Fibroblast of peridontal ligament (primary cell): ENCODE measurements at regions not wholly inside any gene's neighbourhood (a gene's known extent, or its start where the extent isn't known, plus 50 kb on each side); places are given as distances from the start of the nearest gene placed in this dataset.

Experiments used
- DNase-seq: peaks from one replicate; pipeline ENCODE4 v3.0.0-alpha.2; 2010; ENCODE audit errors: extremely low read depth

DNA sequence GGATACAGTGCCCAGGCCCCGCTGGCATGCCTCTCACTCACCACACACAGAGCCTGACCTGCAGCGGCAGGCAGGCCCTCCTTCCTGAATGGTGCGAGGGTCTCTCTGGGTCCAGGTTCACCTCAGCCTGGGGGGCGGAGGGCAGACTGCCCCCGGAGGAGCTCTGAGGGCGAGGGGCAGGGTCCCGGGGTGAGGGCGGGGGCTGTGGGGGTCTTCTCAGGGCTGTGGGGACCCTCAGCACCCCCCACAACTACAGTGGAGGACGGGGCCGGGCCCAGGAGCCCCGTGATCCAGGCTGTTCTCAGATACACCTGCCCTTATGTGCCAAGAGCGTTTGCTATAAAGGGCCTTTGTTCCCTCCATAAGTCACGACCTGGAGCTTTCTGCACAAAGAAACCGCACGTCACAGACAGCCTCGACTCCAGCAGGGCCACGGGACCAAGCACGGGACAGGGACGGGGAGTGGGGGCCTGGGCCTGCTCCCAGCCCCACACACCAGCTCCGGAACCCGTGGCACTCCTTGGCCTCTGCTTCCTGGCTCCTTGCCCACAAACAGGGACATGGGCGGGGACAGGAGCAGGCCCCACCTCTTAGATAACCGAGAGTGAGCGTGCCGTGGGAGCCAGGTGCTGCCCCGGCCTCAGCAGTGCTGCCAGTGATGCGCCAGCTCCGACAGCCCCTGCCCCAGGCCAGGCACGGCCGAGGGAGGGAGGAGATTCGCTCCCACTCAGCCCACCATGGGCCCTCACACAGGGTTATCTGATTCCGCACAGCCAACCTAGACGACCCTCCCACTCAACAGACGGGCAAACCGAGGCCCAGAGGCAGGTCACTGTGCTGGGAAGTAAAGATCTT is 101.9 kb downstream of the RFLNA start:
- DNase-seq: no peak

DNA sequence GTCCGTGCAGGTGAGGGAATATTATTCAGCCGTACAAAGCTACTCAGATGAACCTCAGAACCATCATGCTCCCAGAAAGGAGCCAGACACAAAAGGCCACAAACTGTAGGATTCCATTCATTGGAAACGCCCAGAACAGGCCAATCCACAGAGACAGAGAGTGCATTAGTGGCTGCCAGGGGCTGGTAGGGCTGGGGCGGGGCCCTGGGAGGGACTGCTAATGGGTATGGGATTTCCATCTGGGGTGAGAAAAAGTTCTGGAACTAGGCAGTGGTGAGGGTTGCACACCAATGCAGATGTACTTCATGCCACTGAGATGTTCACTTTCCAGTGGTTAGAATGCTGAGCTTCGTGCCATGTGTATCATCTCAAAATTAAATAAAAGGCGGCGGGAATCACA is 101.1 kb downstream of the RFLNA start:
- DNase-seq: no peak

DNA sequence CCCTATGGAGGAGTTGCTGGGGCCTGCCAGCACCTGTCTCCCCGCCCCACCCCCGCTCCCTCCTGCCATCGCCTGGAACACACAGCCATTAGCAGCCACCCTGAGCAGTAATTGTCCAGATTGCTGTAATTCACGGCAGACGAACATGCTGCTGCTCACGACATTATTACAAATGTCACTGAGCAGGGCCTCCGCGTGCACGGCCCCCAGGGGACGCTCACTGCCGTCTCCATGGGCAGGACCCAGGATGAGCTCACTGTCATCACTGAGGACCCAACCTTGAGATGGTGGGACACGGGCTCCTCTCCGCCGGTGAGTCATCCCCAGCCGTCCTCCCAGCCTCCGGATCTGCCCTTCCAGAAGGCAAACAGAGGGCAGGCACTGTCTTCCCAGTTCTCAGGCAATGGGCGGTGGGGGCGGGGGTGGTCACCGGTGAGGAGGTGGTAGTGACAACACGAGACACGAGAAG is 100.4 kb downstream of the RFLNA start:
- DNase-seq: no peak

DNA sequence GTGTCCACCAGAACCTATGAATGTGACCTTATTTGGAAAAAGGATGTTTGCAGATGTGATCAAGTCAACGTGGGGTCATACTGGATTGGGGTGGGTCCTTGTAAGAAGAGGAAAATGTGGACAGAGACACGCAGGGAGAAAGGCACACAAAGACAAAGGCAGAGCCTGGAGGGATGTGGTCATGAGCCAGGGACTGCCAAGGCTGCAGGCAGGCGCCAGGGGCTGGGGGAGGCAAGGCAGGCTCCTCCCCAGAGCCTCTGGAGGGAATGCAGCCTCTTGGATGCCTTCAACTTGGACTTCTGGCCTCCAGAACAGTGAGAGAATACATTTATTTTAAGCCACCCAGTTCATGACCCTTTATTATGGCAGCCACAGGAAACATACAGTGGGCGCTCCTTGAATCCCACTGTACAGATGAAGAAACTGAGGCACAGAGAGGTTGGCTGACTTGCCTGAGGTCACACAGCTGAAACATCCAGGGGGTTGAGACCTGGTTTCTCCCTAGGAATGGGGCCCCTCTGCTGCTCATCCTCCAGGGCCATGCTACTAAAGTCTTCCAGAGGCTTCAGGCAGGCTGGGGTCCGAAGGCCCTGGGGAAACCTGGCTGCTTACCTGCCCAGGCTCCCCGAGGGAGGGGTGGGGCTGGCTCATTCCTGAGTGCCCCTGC is 99.7 kb downstream of the RFLNA start:
- DNase-seq: peak; percentile 31

DNA sequence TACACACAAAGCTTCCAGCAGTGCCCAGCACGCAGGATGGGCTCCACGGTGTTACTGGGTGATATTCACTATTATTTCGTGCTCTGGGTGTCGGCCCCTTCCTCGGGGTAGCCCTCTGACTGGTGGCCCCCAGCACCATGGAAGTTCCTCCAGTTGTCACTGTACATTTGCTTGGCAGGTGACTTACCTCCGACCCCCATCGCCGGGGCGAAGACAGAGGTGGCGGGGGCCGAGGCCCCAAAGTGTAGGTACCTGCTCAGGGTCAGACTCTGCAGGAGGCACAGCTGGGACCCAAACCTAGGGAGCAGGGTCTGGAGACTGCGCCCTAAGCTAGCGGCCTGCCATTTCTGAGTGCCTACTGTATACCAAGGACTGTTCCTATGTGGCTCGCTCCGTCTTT is 98.9 kb downstream of the RFLNA start:
- DNase-seq: no peak

DNA sequence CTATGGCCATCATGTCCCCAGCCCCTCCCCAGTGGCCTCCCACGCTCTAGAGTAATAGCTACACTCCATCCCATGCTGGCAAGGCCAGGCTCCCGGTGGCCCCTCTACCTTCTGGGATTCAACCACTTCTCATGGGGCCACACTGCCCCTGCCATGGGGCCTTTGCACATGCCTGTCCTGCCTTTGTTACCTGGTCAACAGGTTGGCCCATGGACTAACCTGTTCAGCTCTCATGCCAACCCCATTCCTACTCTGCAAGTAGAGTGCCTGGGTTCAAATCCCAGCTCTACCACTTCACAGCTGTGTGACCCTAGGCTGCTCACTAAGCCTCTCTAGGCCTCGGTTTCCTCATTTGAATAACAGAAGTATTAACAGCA is 98.5 kb downstream of the RFLNA start:
- DNase-seq: no peak

DNA sequence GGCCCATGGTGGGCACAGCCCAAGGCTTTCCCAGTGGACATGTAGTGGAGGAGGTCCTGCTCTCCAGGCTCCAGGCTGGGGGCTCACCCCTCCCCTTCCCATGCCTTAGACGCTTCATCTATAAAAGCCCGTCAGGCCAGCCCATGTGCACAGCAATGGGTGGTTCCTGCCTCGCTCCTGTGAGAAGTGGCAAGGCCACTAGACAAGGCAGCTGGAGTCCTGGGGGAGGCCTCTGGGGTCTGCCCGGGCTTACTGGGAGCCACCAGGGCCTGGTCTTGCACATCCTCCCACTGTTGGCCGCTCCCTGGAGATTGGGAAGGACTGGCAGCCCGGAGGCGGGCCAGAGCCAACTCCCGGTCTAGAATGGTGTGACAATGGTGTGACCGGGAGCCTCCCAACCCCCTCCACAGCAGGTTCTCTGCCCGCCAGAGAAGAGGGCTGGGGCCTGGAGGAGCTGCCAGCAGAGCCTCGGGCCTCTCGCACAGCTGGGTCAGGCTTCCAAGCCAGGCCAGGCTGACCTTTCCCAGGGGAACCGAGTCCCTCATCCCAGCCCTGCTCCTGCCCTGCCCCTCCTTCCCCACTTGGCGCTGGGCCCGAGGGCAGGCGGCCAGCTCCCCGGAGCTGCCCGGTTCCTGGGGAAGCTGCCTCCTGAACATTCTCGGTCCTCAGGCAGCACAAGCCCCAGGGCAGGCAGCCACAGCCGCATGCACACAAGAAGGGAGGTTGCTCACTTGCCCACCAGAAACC is 97.9 kb downstream of the RFLNA start:
- DNase-seq: peak; percentile 70

DNA sequence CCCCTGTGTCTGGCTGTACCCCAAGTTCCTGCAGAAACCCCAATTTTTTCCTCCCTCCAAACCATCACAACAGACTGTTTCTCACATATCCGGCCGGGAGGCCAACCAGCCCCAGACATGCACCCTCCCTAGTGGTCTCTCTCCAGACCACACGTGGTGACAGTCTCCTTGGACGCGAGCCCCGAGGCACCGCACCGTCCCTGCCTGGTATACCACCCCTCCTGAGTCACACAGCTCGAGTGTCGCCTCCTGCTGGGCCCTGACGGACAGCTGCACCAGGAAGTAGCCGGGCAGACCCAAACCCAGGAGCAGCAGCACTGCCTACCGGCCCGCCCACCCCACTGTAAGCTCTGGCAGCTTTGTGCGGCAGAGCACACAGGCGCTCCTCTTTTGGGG is 97.4 kb downstream of the RFLNA start:
- no peak for DNase-seq

DNA sequence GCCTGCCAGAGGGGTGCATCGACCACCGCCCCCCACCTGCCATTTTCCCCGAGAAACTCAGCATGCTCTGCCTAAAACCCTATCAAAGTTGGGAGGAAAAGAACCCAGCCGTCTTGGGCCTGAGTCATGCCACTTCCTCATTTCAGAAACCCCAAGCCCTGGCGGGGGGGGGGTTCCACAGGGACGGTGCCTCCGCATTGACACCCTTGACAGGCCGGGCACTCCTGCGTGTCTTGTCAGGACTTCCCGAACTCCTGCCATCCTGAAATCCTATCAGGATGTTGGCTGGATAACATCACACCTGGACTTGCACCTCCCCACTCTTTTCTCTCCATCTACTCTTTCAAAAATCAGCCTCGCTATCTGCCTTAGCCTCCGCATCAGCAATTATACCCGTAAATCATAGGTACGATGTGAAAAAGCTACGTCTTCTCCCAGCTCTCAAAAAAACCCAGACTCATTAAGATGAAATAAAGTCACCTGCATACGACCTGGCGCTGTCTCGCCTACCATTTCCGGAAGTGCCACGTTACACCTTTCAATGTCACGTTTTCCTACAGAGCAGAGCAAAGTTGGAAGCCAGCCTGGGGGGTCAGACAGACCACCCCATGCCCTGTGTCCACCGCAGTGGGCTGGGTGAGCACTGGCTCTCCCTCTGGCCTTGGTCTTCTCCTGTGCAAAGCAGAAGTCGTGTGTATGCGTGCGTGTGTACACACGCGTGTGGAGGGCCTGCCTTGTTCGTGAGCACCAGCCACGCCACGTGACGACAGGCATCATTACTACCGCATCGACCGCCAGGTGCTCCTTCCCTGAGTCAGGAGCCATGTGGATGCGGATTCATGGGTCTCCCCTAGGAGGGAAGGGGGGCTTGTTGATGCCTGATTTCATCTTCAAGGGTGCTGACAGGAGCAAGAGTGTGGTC is 96.7 kb downstream of the RFLNA start:
- DNase-seq: no peak

DNA sequence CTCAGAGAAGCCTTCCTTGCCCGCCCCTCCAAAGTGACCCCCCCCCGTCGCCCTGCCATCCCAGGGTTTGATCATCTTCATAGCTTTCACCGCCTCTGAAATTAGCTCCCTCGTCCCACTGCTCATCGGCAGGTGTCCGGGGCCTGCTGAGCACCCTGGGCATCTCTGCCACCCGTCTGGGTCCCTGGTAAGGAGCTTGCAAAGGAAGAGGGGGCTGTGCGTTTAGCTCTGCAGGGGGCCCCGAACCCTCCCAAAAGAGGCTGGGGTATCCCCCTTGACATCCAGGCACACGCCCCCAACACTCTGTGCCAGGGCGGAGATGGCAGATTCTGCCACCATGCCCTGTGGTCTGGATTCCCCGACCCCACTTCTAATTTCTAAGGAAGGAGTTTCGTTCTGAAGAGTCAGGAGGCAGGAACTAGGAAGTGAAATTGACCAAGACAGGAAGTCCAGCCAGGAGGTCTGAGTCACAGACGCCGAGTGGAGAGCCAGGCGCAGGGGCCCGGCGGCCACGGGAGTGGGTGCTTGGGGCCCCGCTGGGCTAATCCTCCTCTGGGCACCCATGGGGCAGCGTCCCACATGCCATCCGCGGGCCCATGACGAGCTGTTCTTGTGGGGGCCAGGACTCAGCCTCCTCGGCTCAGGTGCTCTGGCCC is 95.7 kb downstream of the RFLNA start:
- DNase-seq: peak; percentile 74

DNA sequence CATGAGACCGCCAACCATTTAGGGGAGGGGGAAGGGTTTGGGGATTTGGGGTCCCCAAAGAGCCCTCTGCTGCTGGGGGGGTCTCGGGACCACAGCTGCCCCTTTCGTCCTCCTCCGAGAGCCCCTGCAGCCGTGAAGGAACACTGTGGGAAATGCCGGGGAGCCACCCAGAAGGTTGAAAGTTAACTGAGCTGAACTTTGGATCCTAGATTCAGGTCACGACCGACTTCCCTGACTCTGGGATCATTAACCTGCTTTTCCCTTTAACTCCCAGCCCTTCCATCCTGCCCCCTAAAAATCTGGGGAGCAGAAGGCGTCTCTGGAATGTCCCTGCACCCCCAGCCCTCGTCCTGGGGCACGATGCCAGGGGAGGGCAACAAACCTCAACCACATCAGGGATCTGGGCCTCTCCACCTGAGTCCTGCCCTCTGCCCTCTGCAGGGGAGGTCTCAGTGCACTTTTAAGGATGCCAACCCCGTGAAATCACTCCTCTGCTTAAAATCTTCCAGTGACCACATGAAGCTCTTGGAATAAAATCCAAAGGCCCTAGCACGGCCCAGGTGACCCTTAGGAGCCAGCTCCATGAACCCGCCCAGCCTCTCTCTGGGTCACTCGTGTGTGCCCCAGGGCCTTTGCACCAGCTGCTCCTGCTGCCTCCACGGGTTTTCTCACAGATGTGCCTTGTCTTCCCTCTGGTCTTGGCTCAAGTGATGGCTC is 95.0 kb downstream of the RFLNA start:
- no peak for DNase-seq

DNA sequence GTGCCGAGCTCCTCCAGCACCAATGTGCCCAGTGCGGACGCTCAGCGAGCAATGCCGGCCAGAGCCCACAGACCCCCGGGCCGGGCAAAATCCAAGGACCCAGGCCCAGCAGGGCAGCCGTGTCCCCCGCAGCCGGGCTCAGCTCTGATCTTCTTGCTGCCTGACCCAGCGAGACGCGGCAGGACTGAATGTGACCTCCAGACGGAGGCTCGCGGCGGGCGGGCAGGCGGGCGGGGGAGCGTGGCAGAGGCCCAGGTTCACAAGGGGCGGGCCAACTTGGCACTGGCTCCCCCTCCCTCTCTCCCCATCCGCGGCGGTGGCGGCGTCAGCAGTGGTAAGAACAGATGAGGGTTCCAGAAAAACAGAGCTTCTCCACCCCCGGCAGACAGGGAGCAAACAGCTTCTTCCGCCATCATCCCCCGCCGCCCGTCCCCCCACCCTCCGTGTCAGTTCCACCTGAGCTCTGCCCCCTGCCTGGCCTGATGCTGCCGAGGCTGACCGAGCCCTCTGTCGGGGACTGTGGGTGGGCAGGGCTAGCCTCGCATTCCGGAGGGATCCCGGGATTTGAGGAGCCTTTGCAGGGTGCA is 94.3 kb downstream of the RFLNA start:
- peak; percentile 78 for DNase-seq

DNA sequence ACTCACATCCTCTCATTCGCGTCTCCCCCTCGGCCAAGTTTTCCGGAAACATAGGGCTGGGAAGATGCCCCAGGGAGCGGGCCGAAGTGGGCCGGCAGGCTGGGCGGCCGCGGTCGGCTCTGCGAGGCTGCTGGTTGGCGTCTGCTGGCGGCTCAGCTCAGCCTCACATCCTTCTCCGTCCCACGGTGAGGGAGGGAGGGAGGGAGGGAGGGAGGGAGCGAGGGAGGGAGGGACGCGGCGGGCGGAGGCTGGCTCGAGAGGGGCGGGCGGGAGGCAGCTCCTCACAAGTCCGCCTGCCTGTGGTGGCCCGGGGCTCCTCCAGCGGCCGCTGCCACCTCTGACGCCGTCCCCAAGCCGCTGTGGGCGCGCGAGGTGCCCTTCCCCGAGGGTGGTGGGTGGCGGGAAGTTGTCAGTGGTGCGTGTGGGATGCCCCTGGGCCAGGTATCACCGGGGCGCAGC is 93.8 kb downstream of the RFLNA start:
- peak; percentile 77 for DNase-seq

DNA sequence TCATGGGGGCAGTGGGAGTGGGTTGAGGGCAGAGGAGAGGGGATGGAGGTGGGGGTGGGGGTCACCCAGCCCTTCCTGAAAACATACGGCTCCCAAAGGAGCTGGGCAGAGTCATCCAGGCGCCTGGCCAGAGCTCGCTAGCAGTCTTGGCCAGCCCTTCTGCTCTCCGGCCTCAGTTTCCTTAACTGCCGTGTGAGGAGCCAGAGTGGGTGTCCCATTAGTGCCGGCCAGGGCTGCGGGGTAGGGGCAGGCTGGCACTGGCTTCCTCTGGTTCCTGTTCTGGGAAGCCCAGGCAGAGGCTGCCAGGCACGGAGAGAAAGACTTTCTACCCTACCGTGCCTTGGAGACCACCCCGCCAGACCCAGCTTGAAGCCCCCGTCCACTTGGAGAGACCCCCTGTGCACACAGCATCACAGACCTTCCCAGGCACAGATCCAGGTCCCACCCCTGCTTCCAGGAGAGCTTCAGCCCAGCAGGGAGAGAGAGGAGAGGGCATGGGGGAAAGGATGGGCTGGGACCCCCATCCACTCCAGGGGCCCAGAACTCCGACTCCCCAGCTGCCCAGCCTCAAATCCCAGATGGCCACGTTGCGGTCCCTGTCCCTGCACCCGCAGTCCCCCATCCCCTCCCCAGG is 93.3 kb downstream of the RFLNA start:
- no peak for DNase-seq

DNA sequence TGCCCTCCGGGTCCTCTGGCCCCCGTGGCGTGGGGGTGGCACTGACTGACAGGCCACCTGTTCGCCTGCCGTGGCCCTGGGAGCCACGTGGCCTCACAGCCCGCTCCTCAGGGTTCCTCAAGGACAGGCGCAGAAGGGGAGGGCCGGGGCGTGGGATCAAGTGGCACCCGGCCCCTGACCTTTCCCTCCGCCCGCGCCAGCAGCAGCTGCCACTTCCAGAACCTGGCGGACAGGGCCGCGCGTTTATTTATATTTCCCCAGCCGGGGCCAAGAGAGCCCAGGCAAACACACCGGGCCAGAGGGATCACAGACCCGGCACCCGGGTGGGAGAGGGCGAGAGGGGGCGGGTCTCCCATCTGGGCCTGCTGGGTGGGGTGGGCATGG is 92.6 kb downstream of the RFLNA start:
- DNase-seq: no peak

DNA sequence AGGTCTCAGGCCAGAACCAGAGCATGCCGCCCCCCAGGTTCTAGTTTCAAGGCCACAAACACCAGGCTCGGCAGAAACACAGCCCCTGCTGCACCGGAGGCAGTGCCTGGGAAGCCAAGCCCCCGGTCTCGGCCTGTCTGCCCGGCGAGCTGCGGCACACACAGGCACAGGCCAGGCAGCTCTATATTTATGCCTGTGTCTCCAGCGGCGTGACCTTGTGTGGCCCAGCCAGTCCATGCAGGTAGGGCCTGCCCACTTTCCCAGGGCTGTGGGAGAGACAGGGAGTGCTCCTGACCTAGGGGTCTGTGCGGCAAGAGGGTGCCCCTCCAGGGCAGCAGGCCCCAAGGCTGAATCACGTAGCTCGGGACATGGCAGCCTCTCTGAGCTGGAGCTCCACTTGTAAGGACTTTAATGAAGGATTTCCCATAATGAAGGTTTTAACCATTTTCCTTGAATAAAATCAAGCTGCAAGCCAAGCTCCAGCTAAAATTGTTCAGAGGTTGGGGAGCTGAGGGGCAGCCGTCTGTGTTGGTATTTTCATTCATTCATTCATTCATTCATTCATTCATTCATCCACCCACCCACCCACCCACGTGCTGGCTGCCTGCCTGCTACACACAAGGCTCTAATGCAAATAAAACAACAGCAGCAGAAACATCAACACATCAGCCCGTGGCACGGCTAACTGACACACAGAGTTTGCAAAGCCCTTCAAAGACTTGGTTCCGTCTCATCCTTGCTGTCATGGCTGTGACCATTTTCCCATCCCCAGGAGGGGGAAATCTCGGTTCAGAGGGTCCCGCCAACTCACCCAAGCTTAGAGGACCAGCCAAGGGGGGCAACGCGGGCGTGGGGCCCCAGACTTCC is 92.0 kb downstream of the RFLNA start:
- no peak for DNase-seq

DNA sequence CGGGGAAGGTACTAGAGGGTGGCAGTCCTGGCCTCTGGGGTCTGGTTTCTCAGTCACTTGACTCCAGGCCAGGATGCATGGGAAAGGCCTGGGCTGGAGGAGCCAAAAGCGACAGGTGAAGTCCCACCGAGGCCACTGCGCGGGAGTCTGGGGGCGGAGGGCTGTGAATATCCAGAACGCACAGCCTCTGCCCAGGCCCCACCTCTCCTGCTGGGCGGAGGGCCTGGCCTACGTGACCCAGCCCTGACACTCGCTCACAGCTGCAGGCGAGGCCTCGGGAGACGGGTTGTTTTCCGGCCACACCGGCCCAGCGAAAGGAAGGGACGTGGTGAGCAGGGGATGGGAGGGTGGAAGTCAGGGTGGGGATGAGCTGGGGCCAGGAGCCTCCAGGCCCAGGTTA is 91.2 kb downstream of the RFLNA start:
- no peak for DNase-seq

DNA sequence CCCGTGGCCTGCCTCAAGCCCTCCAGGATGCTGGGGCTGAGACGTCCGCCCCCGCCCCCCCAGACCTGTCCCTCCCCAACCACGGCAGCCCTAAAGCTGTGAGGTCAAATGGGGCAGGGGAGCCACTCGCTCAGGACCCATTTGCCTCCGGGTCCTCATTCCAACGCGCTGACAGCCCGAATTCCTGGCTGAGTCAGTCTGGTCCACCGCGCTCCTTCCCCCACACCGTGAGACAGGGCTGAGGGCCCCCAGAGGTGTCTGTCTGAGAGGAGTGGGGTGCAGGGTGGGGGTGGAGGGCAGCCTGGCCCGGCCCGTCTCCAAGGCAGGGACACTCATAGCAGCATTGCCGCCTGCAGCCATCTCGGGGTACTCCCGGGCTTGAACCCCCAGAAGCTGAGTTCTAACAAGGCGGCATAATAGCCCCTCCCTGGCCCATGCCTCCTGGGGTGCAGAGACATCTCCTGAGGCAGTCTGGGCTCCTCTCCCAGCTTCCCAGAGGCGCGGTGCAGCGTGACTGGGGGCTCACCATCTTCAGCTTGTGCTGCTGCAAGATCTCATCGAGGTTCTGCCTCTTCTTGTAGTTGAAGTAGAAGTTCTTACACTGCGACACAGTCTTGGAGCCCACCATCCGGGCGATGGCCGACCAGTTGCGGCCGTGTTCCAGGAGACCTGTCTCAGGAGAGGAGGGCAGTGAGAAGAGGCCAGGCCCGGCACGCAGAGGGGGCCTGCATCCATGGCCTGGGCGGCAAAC is 90.5 kb downstream of the RFLNA start:
- DNase-seq: peak; percentile 49
